GM21717 (cell line): ENCODE measurements at regions not wholly inside any gene's neighbourhood (a gene's known extent, or its start where the extent isn't known, plus 50 kb on each side); places are given as distances from the start of the nearest gene placed in this dataset.
"Not testable (repeated sequence)": the region's sequence is repeated elsewhere in the genome, so short reads cannot be mapped to it uniquely, and the experiment has no call there.

ENCODE experiments used
- ATAC-seq: cut with Tn5 transposase; IDR thresholded peaks from one replicate; pipeline ENCODE4 v1.9.1; 2021; ENCODE audit warnings: mild to moderate bottlenecking, moderate library complexity; ENCODE audit not compliant: unreplicated experiment

- ATAC-seq, result no peak
Observed at GRCh38 chr6:53446151-53446550, 97.4 kb upstream of the ELOVL5 start.

GRCh38 chr6:53441761-53442160 lies 93.0 kb upstream of the ELOVL5 start:
- ATAC-seq, result no peak

DNA sequence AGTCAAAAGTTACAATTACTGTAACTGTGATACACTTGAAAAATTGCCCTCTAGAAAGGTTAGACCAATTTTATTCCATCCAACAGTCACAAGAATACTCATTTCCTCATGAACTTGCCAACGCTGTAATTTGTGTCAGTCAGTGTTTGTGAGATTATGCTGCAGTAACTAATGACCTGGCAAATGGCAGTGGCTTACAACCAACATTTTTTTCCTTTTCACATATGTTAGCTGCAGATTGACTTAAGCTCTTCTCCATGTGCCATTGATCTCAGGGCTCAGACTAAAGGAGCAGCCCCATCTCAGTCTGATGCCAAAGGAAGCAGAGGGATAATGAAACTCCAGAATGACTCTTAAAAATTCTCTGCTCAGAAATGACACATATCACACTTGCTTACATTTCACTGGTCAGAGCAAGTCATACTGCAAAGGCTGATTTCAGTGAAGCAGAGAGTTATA lies 92.3 kb upstream of the ELOVL5 start:
- ATAC-seq, result peak; percentile 77

DNA sequence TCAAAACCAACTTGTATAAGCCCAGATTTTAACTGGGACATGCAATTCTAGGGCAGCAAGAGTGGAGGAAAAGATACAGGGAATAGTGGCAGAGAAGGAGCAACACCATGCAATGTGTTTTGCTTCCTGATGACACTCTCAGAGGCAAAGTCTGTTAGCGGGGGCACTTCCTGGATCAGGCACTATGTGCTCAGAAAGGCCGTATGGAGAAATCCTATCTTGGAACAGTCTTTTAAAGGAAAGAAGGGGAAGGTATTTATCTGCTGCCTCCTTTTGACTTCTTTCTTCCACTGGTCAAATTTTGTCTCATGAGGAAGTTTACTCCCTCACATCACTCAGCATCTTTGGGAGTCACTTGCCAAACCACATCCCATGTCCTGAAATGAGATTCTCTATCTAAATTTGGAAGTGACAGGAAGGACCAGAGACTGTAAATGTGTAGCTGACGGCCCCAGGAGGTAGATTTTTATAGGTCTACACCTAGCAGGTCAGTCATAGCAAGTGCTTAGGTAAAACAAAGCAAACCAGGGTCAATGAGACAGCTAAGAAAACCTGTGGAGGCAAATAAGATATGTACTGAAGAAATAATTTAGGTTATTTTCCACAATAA lies 91.7 kb upstream of the ELOVL5 start:
- no peak for ATAC-seq

DNA sequence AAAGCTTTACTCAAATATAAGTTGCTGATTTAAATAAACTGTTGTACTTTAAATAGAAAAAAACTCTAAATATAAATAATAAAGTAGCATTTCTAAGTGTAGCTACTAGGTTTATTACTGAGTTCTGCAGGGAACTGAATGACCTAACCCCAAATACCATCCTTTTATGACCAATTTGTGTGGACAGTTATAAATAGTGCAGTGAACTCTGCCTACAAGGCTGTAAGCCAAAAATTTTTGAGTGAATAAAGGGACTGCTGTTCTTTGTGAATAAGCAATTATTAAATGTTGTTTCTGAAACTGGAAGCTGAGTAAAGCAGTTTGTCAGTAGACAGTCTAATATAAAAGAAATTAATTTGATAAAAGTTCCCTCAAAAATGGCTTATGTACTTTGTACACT lies 90.8 kb upstream of the ELOVL5 start:
- ATAC-seq, result no peak

DNA sequence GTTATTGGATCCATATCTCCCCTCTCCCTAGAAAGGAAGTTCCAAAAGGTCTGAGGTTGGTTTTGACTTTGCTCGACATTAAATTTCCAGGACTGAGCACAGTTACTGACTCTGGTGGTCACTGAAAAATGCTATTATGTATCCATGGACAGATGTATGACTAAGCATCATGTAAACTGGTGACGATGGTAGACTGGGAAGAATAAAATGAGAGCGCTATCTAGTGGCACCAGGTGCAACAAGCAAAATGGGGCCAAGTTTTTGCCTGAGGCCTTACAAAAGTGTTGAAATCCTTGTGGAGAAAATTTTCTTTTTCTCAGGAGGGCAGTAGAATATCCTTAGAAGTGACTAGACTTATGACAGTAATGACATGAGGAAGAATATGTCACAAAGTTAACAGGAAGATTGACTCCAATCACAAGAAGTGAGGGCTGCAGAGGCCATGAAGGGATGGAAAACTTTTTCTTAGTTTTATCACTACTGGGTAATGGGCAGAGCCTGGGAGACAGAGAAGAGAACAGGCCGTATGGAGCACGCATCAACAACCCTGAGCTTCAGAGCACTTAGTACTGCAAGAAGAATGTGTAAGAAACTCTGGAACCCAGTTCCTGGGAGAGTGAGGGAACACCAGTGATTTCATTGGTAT lies 88.9 kb upstream of the ELOVL5 start:
- peak; percentile 60 for ATAC-seq

DNA sequence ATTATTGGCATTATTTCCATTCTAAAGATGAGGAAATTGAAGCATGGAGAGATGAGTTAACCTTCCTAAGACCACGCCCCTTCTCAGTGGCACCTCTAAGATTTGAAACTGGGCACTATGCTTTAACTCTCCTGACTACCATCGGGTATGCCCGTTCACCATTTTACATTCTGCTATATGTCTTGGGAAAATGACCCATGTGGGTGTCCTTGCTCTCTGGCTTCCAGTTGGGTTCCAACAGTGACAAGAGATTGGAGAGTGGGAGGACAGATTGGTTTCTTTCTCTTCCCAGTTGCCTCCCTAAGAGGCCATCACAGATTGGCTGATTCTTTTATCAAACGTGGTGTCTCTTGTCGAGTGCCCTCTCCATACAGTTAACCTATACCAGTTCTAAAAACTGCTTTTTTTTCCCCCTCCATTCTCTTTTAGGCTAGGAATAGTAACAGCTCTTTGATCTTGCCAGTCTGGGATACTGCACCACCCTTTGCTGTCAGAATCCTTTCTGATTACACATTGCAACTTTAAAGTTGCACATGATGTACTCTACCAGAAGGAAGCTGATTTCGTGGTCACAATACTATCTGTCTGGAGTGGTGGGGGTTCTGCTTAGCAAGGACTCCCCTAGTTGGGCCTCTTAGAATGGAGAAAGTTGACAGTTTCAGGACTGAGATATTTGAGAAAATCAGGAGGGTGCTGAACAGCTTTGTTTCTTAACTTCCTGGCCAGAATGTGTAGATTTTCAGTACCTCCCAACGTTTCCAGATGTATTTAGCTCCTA lies 88.0 kb upstream of the ELOVL5 start:
- no peak for ATAC-seq

- ATAC-seq, result no peak
Observed at GRCh38 chr6:53433951-53434285, 85.2 kb upstream of the ELOVL5 start.

DNA sequence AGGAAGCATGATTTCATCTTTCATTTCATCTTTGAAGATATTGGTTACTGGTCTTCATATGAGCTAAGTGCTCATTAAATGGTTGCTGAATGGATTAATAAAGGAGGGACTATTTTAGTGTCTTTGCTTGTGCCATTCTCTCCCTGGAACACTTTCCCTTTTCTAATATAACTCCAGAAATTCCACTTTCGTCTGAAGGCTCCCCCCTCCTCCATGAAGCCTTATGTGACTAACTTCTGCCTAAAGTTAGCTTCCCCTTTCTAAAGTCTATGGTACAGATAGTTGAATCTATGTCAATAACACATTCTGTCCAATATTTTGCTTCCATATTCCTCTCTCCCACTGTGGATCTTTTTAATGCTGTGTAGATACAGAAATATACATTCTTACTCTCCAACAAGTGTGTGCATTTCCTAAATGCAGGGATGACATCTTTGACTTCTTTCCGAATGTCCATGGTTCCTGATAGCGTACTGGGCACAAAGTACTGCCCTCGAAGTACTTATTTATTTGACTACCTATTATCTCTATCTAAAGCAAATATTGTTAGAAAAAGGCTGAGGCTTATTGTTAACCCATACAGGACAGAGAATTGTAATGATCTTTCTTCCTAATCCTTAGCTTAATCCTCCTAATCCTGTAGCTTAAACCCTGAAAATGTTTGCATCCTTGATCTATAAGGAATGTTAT lies 84.7 kb upstream of the ELOVL5 start:
- no peak for ATAC-seq

DNA sequence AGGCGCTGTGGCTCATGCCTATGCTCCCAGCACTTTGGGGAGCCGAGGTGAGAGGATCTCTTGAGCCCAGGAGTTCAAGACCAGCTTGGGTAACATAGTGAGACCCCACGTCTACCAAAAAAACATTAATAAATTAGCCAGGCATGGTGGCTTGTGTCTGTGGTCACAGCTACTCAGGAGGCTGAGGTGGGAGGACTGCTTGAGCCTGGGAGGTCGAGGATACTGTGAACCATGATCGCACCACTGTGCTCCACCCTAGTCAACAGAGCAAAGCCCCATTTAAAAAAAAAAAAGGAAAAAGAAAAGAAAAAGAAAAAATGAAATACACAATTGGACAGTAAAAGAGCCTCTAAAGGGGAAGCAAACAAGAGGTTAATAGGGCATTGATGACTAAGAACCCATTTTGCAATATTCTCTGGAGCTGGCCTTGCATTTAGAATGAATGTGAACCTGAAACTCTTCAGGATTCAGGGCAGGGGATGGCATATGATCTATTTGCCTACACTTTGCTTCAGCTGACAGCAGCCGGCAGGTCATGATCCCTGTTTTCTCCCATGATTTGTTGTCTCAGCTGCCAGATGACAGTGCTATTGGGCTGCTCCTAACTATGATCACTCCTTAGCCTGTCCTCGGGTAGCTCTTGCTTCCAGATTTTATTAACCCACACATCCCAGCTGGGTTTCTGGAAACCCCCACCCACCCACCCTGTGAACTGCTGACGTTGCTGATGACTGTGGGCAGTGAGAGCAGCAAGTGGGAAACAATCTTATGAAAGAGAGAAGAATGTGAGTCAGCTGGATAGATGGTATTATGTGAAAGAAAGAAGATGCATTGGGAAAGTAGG lies 83.8 kb upstream of the ELOVL5 start:
- no peak for ATAC-seq

GRCh38 chr6:53431704-53432103 lies 83.0 kb upstream of the ELOVL5 start:
- no peak for ATAC-seq

GRCh38 chr6:53429401-53429800 lies 80.7 kb upstream of the ELOVL5 start:
- no peak for ATAC-seq

DNA sequence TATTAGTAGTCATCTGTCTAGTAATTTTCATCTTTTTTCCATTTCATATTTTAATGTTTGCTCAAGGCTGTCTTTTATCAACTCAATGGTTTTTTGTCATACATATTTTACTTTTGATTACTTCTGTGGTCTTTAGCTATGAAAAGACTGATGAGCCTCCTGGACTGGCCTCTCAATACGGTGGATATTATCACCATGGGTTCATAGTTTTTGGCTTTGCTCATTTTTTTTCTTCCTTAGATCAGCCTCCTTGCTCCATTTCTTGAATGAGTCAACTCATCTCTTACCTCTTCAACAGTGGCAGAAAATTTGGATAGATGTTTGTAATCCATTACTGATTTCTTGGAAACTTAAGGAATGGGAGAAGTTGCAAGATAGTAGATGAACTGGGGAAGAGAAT lies 80.1 kb upstream of the ELOVL5 start:
- ATAC-seq, result no peak

GRCh38 chr6:53426667-53427270 lies 78.0 kb upstream of the ELOVL5 start:
- ATAC-seq, result peak; percentile 92

- ATAC-seq, result no peak
Observed at GRCh38 chr6:53426117-53426516, 77.4 kb upstream of the ELOVL5 start.

- no peak for ATAC-seq
Observed at GRCh38 chr6:53424976-53425718, 76.4 kb upstream of the ELOVL5 start.

DNA sequence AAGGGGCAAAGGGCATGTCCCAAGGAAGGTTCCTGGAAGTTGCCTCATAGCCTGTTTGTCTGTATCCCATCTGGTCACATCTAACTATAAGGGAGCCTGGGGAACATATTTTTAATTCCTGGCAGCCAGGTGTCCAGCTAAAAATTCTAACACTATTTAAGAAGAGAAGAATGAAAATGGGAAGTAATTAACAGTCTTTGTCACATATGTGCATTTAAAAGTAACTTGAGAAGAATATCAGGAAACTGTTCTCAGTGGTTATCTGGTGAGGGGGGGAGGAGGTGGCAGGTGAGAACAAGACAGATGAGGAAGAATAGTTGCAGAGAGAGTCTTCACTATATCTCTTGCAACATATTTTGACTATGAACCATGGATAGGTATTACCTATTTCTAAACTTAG lies 75.5 kb upstream of the ELOVL5 start:
- no peak for ATAC-seq

DNA sequence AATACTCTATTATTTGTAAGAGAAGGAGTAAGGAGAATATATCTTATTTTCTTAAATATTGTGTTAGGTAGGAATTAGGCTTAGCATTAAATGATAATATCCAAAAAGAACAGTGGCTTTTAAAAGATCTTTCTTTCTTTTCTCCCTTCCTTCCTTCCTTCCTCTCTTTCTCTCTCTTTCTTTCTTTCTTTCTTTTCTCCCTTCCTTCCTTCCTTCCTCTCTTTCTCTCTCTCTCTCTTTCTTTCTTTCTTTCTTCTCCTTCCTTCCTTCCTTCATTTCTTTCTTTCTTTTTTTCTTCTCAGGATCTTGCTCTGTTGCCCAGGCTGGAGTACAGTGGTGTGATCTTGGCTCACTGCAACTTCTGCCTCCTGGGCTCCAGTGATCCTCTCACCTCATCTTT lies 74.8 kb upstream of the ELOVL5 start:
- not testable (repeated sequence) for ATAC-seq

GRCh38 chr6:53419026-53419425 lies 70.3 kb upstream of the ELOVL5 start:
- no peak for ATAC-seq

DNA sequence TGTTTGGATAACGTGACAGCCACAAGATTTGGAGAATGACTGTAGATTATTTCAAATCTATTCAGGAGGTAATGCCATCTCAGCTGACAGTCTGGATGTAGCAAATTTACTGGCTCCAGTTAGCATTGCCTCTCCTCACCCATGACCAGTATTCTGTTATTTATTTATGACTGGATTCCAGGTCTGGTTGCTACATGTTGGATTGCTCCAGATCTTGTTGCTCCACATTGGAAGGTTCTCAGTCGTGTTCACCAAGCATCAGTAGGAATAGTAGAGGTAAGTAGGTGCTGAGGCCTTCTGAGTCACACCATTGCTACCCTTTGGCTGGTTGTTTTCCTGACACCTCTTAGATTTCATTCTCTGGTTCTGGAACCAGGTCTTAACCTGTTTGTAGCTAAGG lies 69.5 kb upstream of the ELOVL5 start:
- ATAC-seq, result no peak
